Calu3 (cell line): ENCODE measurements at regions not wholly inside any gene's neighbourhood (a gene's known extent, or its start where the extent isn't known, plus 50 kb on each side); places are given as distances from the start of the nearest gene placed in this dataset.

Experiments
- BruUV-seq: library from RNA; stranded (reverse); fragments of 400-500 nt; replicated peaks from 2 replicates; lab custom pipeline; 2021; lab: Mats Ljungman, UMichigan
- CTCF ChIA-PET: fragments of 300-600 bp; sonication (Branson Sonifier 250); formaldehyde crosslinking; loops from one replicate; lab custom pipeline; 2022; ENCODE audit warnings: antibody characterized with exemption; lab: Charles Lee
- DNase-seq: peaks from one replicate; pipeline ENCODE4 v3.0.0; 2022
- H3K27ac Mint-ChIP-seq: one replicate; pipeline ENCODE4 v1.8.0; 2022; ENCODE audit warnings: mixed read lengths; ENCODE audit not compliant: unreplicated experiment
- H3K27me3 Mint-ChIP-seq: one replicate; pipeline ENCODE4 v1.8.0; 2022; ENCODE audit warnings: mixed read lengths; ENCODE audit not compliant: unreplicated experiment
- H3K36me3 Mint-ChIP-seq: one replicate; pipeline ENCODE4 v1.8.0; 2022; ENCODE audit warnings: mild to moderate bottlenecking, moderate library complexity, mixed read lengths; ENCODE audit not compliant: insufficient read depth, unreplicated experiment
- H3K4me1 Mint-ChIP-seq: one replicate; pipeline ENCODE4 v1.8.0; 2022; ENCODE audit warnings: mild to moderate bottlenecking, low read depth, mixed read lengths; ENCODE audit not compliant: unreplicated experiment
- H3K4me3 Mint-ChIP-seq: one replicate; pipeline ENCODE4 v1.8.0; 2022; ENCODE audit warnings: mild to moderate bottlenecking, low read depth, moderate library complexity, mixed read lengths; ENCODE audit not compliant: unreplicated experiment
- H3K9me3 Mint-ChIP-seq: one replicate; pipeline ENCODE4 v1.8.0; 2022; ENCODE audit warnings: low read depth, mixed read lengths; ENCODE audit not compliant: unreplicated experiment
- intact Hi-C: fragments of 100-400 bp; cut with micrococcal nuclease; formaldehyde crosslinking; loops from one replicate; pipeline ENCODE4 v1.10.0; 2022; ENCODE audit not compliant: unreplicated experiment
- TF ChIP-seq, protein P1 (sequence below): fragments of 200-600 bp; IDR thresholded peaks from one replicate; pipeline ENCODE4 v1.8.0; 2022; ENCODE audit warnings: antibody characterized with exemption; ENCODE audit not compliant: unreplicated experiment

DNA sequence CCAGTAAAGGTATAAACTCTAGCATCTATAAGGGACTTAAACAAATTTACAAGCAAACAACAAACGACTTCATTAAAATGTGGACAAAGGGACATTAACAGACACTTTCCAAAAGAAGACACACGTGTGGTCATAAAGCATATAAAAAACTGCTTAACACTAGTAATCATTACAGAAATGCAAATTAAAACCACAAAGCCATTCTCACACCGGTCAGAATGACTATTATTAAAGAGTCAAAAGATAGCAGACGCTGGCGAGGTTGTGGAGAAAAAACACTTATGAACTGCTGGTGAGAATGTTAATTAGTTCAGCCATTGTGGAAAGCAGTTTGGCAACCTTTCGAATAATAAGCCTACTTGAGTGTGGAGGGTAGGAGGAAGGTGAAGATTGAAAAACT lies 217.1 kb upstream of the DLGAP1 start:
- Mint-ChIP-seq H3K4me3 (no peak overlapping the region), H3K4me1 (no peaks in the 10 kb centered on the region), H3K27me3 (no peaks in the 10 kb centered on the region), H3K36me3 (no peaks in the 10 kb centered on the region), H3K9me3 (peaks cover 8% of the 10 kb centered on the region), H3K27ac (no peak overlapping the region)
- DNase-seq: no peak
- BruUV-seq: no TSS peak
- TF ChIP-seq, protein P1, sequence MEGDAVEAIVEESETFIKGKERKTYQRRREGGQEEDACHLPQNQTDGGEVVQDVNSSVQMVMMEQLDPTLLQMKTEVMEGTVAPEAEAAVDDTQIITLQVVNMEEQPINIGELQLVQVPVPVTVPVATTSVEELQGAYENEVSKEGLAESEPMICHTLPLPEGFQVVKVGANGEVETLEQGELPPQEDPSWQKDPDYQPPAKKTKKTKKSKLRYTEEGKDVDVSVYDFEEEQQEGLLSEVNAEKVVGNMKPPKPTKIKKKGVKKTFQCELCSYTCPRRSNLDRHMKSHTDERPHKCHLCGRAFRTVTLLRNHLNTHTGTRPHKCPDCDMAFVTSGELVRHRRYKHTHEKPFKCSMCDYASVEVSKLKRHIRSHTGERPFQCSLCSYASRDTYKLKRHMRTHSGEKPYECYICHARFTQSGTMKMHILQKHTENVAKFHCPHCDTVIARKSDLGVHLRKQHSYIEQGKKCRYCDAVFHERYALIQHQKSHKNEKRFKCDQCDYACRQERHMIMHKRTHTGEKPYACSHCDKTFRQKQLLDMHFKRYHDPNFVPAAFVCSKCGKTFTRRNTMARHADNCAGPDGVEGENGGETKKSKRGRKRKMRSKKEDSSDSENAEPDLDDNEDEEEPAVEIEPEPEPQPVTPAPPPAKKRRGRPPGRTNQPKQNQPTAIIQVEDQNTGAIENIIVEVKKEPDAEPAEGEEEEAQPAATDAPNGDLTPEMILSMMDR: no peak
- CTCF ChIA-PET: no interaction called here
- intact Hi-C loops: no loop called here

DNA sequence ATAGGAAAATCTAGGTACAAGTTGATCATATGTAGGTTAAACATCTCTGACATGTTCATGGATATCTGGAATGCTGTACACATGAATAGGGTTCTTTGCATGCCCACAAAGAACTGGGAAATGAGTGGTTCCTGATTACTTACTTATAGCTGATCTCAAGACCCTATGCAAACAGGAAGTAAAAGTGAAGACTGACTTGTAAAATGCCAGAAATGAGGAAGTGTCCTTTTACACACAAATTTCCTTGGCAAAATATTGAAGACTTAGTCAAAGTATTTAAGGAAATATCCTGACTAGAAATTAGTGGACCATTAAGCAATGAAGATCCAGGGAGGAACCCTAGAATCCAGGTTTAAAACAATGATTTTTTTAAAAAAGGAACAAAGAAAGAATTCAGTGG lies 203.7 kb upstream of the DLGAP1 start:
- peaks cover 11% of the 10 kb centered on the region for H3K4me1 Mint-ChIP-seq
- H3K27ac Mint-ChIP-seq: no peak overlapping the region
- no peaks in the 10 kb centered on the region for H3K27me3 Mint-ChIP-seq
- H3K36me3 Mint-ChIP-seq: no peaks in the 10 kb centered on the region
- CTCF ChIA-PET: no interaction called here
- intact Hi-C loops: no loop called here
- H3K4me3 Mint-ChIP-seq: no peak overlapping the region
- DNase-seq: no peak
- H3K9me3 Mint-ChIP-seq: peaks cover 12% of the 10 kb centered on the region
- TF ChIP-seq, protein P1: no peak
- no TSS peak for BruUV-seq

DNA sequence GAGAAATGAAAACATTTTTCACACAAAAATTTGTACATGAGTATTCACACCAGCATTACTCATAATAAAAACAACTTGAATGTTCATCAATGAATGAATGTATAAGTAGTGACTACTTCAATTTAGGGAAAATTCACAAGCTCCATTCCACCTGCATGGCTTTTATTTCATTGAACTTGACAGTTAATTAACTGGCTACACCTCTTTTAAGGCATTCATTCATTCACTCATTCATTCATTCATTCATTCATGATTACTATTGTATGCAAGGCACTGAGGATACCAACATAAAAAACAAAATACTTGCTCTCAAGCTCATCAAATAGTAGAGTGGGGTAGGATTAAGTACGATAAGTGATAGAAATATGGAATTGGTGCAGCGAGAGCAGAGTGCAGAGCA lies 198.3 kb upstream of the DLGAP1 start:
- Mint-ChIP-seq H3K4me3 (no peak overlapping the region), H3K36me3 (no peaks in the 10 kb centered on the region), H3K27me3 (no peaks in the 10 kb centered on the region), H3K4me1 (peaks cover 4% of the 10 kb centered on the region), H3K27ac (no peak overlapping the region), H3K9me3 (peaks cover 6% of the 10 kb centered on the region)
- intact Hi-C loops: loop anchor here (2.0 kb wide), 1 partner anchor 19 kb away; no protein-coding TSS in a partner anchor
- no peak for DNase-seq
- TF ChIP-seq, protein P1: no peak
- CTCF ChIA-PET: no interaction called here
- BruUV-seq: no TSS peak

DNA sequence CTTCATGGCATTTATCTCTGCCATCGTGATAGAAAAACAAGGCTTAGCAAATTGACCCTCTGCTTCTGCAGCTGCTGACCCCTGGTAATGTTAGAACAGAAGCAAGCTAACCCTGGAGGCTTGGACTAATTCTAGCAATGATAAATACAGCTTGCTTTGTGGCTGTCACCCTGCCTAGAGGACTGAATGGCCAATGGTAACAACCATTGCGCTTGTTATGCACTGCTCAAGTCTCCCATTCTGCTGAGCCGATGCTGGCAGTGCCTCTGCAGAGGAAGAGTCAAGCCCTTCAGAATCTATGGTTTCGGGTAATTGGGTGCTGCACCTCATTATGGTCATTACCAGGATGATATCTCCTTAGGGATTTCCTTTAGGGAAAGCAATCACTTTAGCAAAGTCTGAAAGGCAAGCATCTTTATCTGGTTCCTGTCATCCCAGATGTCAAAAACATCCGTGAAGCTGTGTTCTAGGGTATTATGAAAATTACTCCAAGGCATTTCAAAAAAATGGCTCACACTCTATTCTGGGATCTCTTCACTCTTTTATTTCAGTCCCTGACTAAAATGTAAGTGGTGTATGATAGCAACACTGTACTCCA lies 186.8 kb upstream of the DLGAP1 start:
- H3K27me3 Mint-ChIP-seq: no peaks in the 10 kb centered on the region
- no peak overlapping the region for H3K4me3 Mint-ChIP-seq
- DNase-seq: no peak
- intact Hi-C loops: no loop called here
- no peaks in the 10 kb centered on the region for H3K36me3 Mint-ChIP-seq
- H3K4me1 Mint-ChIP-seq: peaks cover 2% of the 10 kb centered on the region
- no peak overlapping the region for H3K27ac Mint-ChIP-seq
- TF ChIP-seq, protein P1: no peak
- no peaks in the 10 kb centered on the region for H3K9me3 Mint-ChIP-seq
- BruUV-seq: no TSS peak
- CTCF ChIA-PET: no interaction called here
